Activated T-helper 17 cell treated with anti-CD3 and anti-CD28 coated beads, Interleukin-2, amount 50 U/mL, for 72 hours (primary cell): ENCODE measurements at regions not wholly inside any gene's neighbourhood (a gene's known extent, or its start where the extent isn't known, plus 50 kb on each side); places are given as distances from the start of the nearest gene placed in this dataset.
A peak's percentile ranks its signal among the peaks of the same experiment; 100 is the strongest.
"Not testable (repeated sequence)": the region's sequence is repeated elsewhere in the genome, so short reads cannot be mapped to it uniquely, and the experiment has no call there.

Experiments
- ATAC-seq: fragments of 150-1000 bp; cut with Tn5 transposase; replicated peaks from 2 replicates; pipeline ENCODE4 v1.10.0; 2021; ENCODE audit warnings: mild to moderate bottlenecking, moderate library complexity
- H3K27ac Mint-ChIP-seq: one replicate; pipeline ENCODE4 v1.8.0; 2022; ENCODE audit warnings: mixed read lengths
- H3K27me3 Mint-ChIP-seq: one replicate; pipeline ENCODE4 v1.8.0; 2022; ENCODE audit warnings: mixed read lengths
- H3K36me3 Mint-ChIP-seq: one replicate; pipeline ENCODE4 v1.8.0; 2022; ENCODE audit warnings: low read depth, mild to moderate bottlenecking, mixed read lengths
- H3K4me1 Mint-ChIP-seq: one replicate; pipeline ENCODE4 v1.8.0; 2022; ENCODE audit warnings: mixed read lengths
- H3K4me3 Mint-ChIP-seq: one replicate; pipeline ENCODE4 v1.8.0; 2022; ENCODE audit warnings: mild to moderate bottlenecking, mixed read lengths
- H3K9me3 Mint-ChIP-seq: one replicate; pipeline ENCODE4 v1.8.0; 2022; ENCODE audit warnings: mixed read lengths

- no peak overlapping the region for H3K4me3 Mint-ChIP-seq
- H3K9me3 Mint-ChIP-seq = peaks cover 4% of the 10 kb centered on the region
- no peak for ATAC-seq
- H3K27ac Mint-ChIP-seq = no peak overlapping the region
- H3K4me1 Mint-ChIP-seq = no peaks in the 10 kb centered on the region
- H3K27me3 Mint-ChIP-seq = peaks cover 3% of the 10 kb centered on the region
- H3K36me3 Mint-ChIP-seq = no peaks in the 10 kb centered on the region
Measured at GRCh38 chr15:91400481-91400880, 300.4 kb downstream of the SV2B start.

GRCh38 chr15:91407269-91407889, 307.3 kb downstream of the SV2B start:
- no peaks in the 10 kb centered on the region for H3K36me3 Mint-ChIP-seq
- H3K4me1 Mint-ChIP-seq = peaks cover 11% of the 10 kb centered on the region
- no peaks in the 10 kb centered on the region for H3K9me3 Mint-ChIP-seq
- no peak for ATAC-seq
- H3K27me3 Mint-ChIP-seq = peaks cover 3% of the 10 kb centered on the region
- H3K27ac Mint-ChIP-seq = no peak overlapping the region
- no peak overlapping the region for H3K4me3 Mint-ChIP-seq

- peaks cover 13% of the 10 kb centered on the region for H3K4me1 Mint-ChIP-seq
- H3K4me3 Mint-ChIP-seq = no peak overlapping the region
- H3K9me3 Mint-ChIP-seq = no peaks in the 10 kb centered on the region
- H3K27ac Mint-ChIP-seq = no peak overlapping the region
- H3K36me3 Mint-ChIP-seq = no peaks in the 10 kb centered on the region
- H3K27me3 Mint-ChIP-seq = no peaks in the 10 kb centered on the region
- ATAC-seq = no peak
Measured at GRCh38 chr15:91408476-91409076, 308.5 kb downstream of the SV2B start.

- Mint-ChIP-seq H3K36me3 (no peaks in the 10 kb centered on the region), H3K9me3 (no peaks in the 10 kb centered on the region), H3K4me3 (no peak overlapping the region), H3K27ac (no peak overlapping the region), H3K27me3 (no peaks in the 10 kb centered on the region), H3K4me1 (peaks cover 13% of the 10 kb centered on the region)
- no peak for ATAC-seq
Measured at GRCh38 chr15:91409387-91409786, 309.3 kb downstream of the SV2B start.

- Mint-ChIP-seq H3K4me1 (peaks cover 13% of the 10 kb centered on the region), H3K9me3 (no peaks in the 10 kb centered on the region), H3K27me3 (no peaks in the 10 kb centered on the region), H3K36me3 (no peaks in the 10 kb centered on the region), H3K4me3 (no peak overlapping the region), H3K27ac (no peak overlapping the region)
- no peak for ATAC-seq
Measured at GRCh38 chr15:91411586-91411985, 311.5 kb downstream of the SV2B start.

GRCh38 chr15:91412138-91412928, 312.3 kb downstream of the SV2B start:
- no peak for ATAC-seq
- H3K4me1 Mint-ChIP-seq = peaks cover 9% of the 10 kb centered on the region
- H3K27ac Mint-ChIP-seq = no peak overlapping the region
- H3K36me3 Mint-ChIP-seq = no peaks in the 10 kb centered on the region
- H3K9me3 Mint-ChIP-seq = no peaks in the 10 kb centered on the region
- H3K27me3 Mint-ChIP-seq = no peaks in the 10 kb centered on the region
- H3K4me3 Mint-ChIP-seq = no peak overlapping the region

GRCh38 chr15:91413142-91413541, 313.1 kb downstream of the SV2B start:
- H3K9me3 Mint-ChIP-seq = no peaks in the 10 kb centered on the region
- no peak for ATAC-seq

GRCh38 chr15:91414124-91414523, 314.1 kb downstream of the SV2B start:
- H3K36me3 Mint-ChIP-seq = no peaks in the 10 kb centered on the region
- no peak for ATAC-seq
- H3K27ac Mint-ChIP-seq = no peak overlapping the region
- no peak overlapping the region for H3K4me3 Mint-ChIP-seq
- peaks cover 4% of the 10 kb centered on the region for H3K4me1 Mint-ChIP-seq
- H3K9me3 Mint-ChIP-seq = no peaks in the 10 kb centered on the region
- no peaks in the 10 kb centered on the region for H3K27me3 Mint-ChIP-seq

More at GRCh38 chr15:91413142-91413541, 313.1 kb downstream of the SV2B start:
- Mint-ChIP-seq H3K4me3 (no peak overlapping the region), H3K27me3 (no peaks in the 10 kb centered on the region), H3K27ac (no peak overlapping the region), H3K4me1 (peaks cover 5% of the 10 kb centered on the region), H3K36me3 (no peaks in the 10 kb centered on the region)

- not testable (repeated sequence) for H3K27me3 Mint-ChIP-seq, H3K4me3 Mint-ChIP-seq, H3K9me3 Mint-ChIP-seq, H3K4me1 Mint-ChIP-seq, H3K27ac Mint-ChIP-seq, H3K36me3 Mint-ChIP-seq, ATAC-seq
Measured at GRCh38 chr15:91415258-91415657, 315.2 kb downstream of the SV2B start.

- peaks cover 22% of the 10 kb centered on the region for H3K4me1 Mint-ChIP-seq
- H3K4me3 Mint-ChIP-seq = no peak overlapping the region
- H3K27me3 Mint-ChIP-seq = peaks cover 3% of the 10 kb centered on the region
- no peak overlapping the region for H3K27ac Mint-ChIP-seq
- ATAC-seq = no peak
- H3K36me3 Mint-ChIP-seq = no peaks in the 10 kb centered on the region
- H3K9me3 Mint-ChIP-seq = peaks cover 3% of the 10 kb centered on the region
Measured at GRCh38 chr15:91420689-91421088, 320.6 kb downstream of the SV2B start.

GRCh38 chr15:91422797-91423196, 322.7 kb downstream of the SV2B start:
- H3K27me3 Mint-ChIP-seq = peaks cover 3% of the 10 kb centered on the region
- no peaks in the 10 kb centered on the region for H3K36me3 Mint-ChIP-seq
- peak; percentile 54 for ATAC-seq
- H3K4me1 Mint-ChIP-seq = peaks cover 22% of the 10 kb centered on the region
- H3K9me3 Mint-ChIP-seq = peaks cover 3% of the 10 kb centered on the region
- H3K4me3 Mint-ChIP-seq = peak overlapping the region; percentile 28
- H3K27ac Mint-ChIP-seq = no peak overlapping the region

- no peak overlapping the region for H3K27ac Mint-ChIP-seq
- peaks cover 22% of the 10 kb centered on the region for H3K4me1 Mint-ChIP-seq
- H3K27me3 Mint-ChIP-seq = peaks cover 3% of the 10 kb centered on the region
- H3K36me3 Mint-ChIP-seq = no peaks in the 10 kb centered on the region
- no peak overlapping the region for H3K4me3 Mint-ChIP-seq
- no peak for ATAC-seq
- peaks cover 3% of the 10 kb centered on the region for H3K9me3 Mint-ChIP-seq
Measured at GRCh38 chr15:91424001-91424400, 323.9 kb downstream of the SV2B start.

GRCh38 chr15:91426412-91426811, 326.4 kb downstream of the SV2B start:
- Mint-ChIP-seq H3K4me1 (peaks cover 22% of the 10 kb centered on the region), H3K27ac (no peak overlapping the region), H3K9me3 (peaks cover 3% of the 10 kb centered on the region), H3K36me3 (no peaks in the 10 kb centered on the region), H3K4me3 (peak overlapping the region; percentile 38), H3K27me3 (peaks cover 3% of the 10 kb centered on the region)
- ATAC-seq = peak; percentile 92

GRCh38 chr15:91429973-91430372, 329.9 kb downstream of the SV2B start:
- H3K27ac Mint-ChIP-seq = no peak overlapping the region

More at GRCh38 chr15:91429973-91430372, 329.9 kb downstream of the SV2B start:
- H3K27me3 Mint-ChIP-seq = no peaks in the 10 kb centered on the region
- no peak overlapping the region for H3K4me3 Mint-ChIP-seq
- H3K9me3 Mint-ChIP-seq = no peaks in the 10 kb centered on the region
- peaks cover 3% of the 10 kb centered on the region for H3K4me1 Mint-ChIP-seq
- H3K36me3 Mint-ChIP-seq = no peaks in the 10 kb centered on the region
- ATAC-seq = no peak
